HEK293 (cell line): ENCODE measurements at regions not wholly inside any gene's neighbourhood (a gene's known extent, or its start where the extent isn't known, plus 50 kb on each side); places are given as distances from the start of the nearest gene placed in this dataset.

ENCODE experiments used
- CTCF ChIA-PET: fragments of 350-600 bp; formaldehyde crosslinking; extraction: SDS; loops from one replicate; lab custom pipeline; 2021; ENCODE audit warnings: antibody characterized with exemption; lab: Yijun Ruan, JAX
- POLR2A ChIA-PET: fragments of 300-600 bp; formaldehyde crosslinking; extraction: SDS; loops from one replicate; lab custom pipeline; 2020; ENCODE audit warnings: antibody characterized with exemption, inconsistent platforms; lab: Yijun Ruan, JAX
- H3K27ac ChIP-seq: fragments of 200-500 bp; sonication (Bioruptor generic); 2 replicates; pipeline ENCODE4 v1.5.1; 2014; ENCODE audit warnings: low read depth, low read length, control low read depth, inconsistent platforms; ENCODE audit errors: extremely low read depth
- H3K36me3 ChIP-seq, 2 experiments: fragments of 200-500 bp in 1 of 2; sonication (Bioruptor generic) in 1 of 2; 1 replicate in 1 of 2; 2 replicates in 1 of 2; pipeline ENCODE4 v1.5.1; 2014 to 2017; ENCODE audit warnings: inconsistent platforms in 2 of 2, low read length in 2 of 2; ENCODE audit not compliant: control insufficient read depth in 2 of 2, insufficient read depth in 1 of 2
- H3K4me1 ChIP-seq: fragments of 200-500 bp; sonication (Bioruptor generic); 2 replicates; pipeline ENCODE4 v1.5.1; 2014; ENCODE audit warnings: mild to moderate bottlenecking, low read length, inconsistent platforms; ENCODE audit not compliant: control insufficient read depth, insufficient read depth
- H3K4me3 ChIP-seq: 2 replicates; pipeline ENCODE4 v1.5.1; 2011; ENCODE audit warnings: low read depth, mild to moderate bottlenecking, control low read depth, low read length, moderate library complexity
- H3K9me3 ChIP-seq: fragments of 200-500 bp; sonication (Bioruptor generic); 2 replicates; pipeline ENCODE4 v1.5.1; 2014; ENCODE audit warnings: low read depth, low read length, inconsistent platforms; ENCODE audit not compliant: control insufficient read depth, insufficient read depth
- BCL6B ChIP-seq: fragments of 450-650 bp; formaldehyde crosslinking; IDR thresholded peaks from 2 replicates; pipeline ENCODE4 v1.5.1; 2017; ENCODE audit warnings: missing biosample characterization, missing genetic modification characterization
- GLI2 ChIP-seq: fragments of 450-650 bp; formaldehyde crosslinking; IDR thresholded peaks from 2 replicates; pipeline ENCODE4; 2017; ENCODE audit warnings: missing biosample characterization, missing genetic modification characterization, low read depth, borderline replicate concordance
- HOXA7 ChIP-seq: sonication (generic); formaldehyde crosslinking; IDR thresholded peaks from 2 replicates; pipeline ENCODE4 v1.8.1; 2022; ENCODE audit warnings: missing genetic modification reagents, borderline replicate concordance
- IKZF3 ChIP-seq: fragments of 450-650 bp; IDR thresholded peaks from 2 replicates; pipeline ENCODE4 v1.5.0; 2018; ENCODE audit warnings: missing biosample characterization, mild to moderate bottlenecking, missing genetic modification characterization, moderate library complexity
- INSM2 ChIP-seq: fragments of 450-650 bp; formaldehyde crosslinking; IDR thresholded peaks from 2 replicates; pipeline ENCODE4 v1.5.1; 2016; ENCODE audit warnings: missing biosample characterization, missing genetic modification characterization
- KLF7 ChIP-seq: fragments of 450-650 bp; formaldehyde crosslinking; IDR thresholded peaks from 2 replicates; pipeline ENCODE4 v1.5.1; 2016; ENCODE audit warnings: missing biosample characterization, missing genetic modification characterization, borderline replicate concordance
- SCRT1 ChIP-seq: fragments of 450-650 bp; formaldehyde crosslinking; IDR thresholded peaks from 2 replicates; pipeline ENCODE4 v1.5.1; 2016; ENCODE audit warnings: missing biosample characterization, missing genetic modification characterization, borderline replicate concordance
- ZNF112 ChIP-seq: fragments of 450-650 bp; formaldehyde crosslinking; IDR thresholded peaks from 2 replicates; pipeline ENCODE4 v1.5.0; 2017; ENCODE audit warnings: missing biosample characterization, missing genetic modification characterization
- ZNF239 ChIP-seq: fragments of 450-650 bp; formaldehyde crosslinking; IDR thresholded peaks from 2 replicates; pipeline ENCODE4 v1.5.1; 2016; ENCODE audit warnings: missing biosample characterization, missing genetic modification characterization
- ZNF266 ChIP-seq: fragments of 450-650 bp; formaldehyde crosslinking; IDR thresholded peaks from 2 replicates; pipeline ENCODE4 v1.5.1; 2016; ENCODE audit warnings: missing biosample characterization, missing genetic modification characterization, low read depth
- ZNF311 ChIP-seq: fragments of 450-650 bp; formaldehyde crosslinking; IDR thresholded peaks from 2 replicates; pipeline ENCODE4 v1.5.1; 2017; ENCODE audit warnings: missing biosample characterization, missing genetic modification characterization, borderline replicate concordance
- ZNF426 ChIP-seq: fragments of 450-650 bp; formaldehyde crosslinking; IDR thresholded peaks from 2 replicates; pipeline ENCODE4 v1.5.1; 2017; ENCODE audit warnings: missing biosample characterization, missing genetic modification characterization, mild to moderate bottlenecking, inconsistent platforms, moderate library complexity
- ZNF473 ChIP-seq: fragments of 450-650 bp; formaldehyde crosslinking; IDR thresholded peaks from 2 replicates; pipeline ENCODE4 v1.5.1; 2017; ENCODE audit warnings: missing biosample characterization, missing genetic modification characterization
- ZNF529 ChIP-seq: fragments of 450-650 bp; formaldehyde crosslinking; IDR thresholded peaks from 2 replicates; pipeline ENCODE4 v1.5.1; 2017; ENCODE audit warnings: missing genetic modification characterization, missing biosample characterization; ENCODE audit not compliant: insufficient replicate concordance
- ZNF530 ChIP-seq: fragments of 450-650 bp; formaldehyde crosslinking; IDR thresholded peaks from 2 replicates; pipeline ENCODE4 v1.5.1; 2016; ENCODE audit warnings: low read depth, missing biosample characterization, missing genetic modification characterization
- ZNF558 ChIP-seq: fragments of 450-650 bp; formaldehyde crosslinking; IDR thresholded peaks from 2 replicates; pipeline ENCODE4 v1.5.1; 2016; ENCODE audit warnings: missing biosample characterization, missing genetic modification characterization
- ZNF791 ChIP-seq: fragments of 450-650 bp; formaldehyde crosslinking; IDR thresholded peaks from 2 replicates; pipeline ENCODE4 v1.5.1; 2016; ENCODE audit warnings: missing biosample characterization, missing genetic modification characterization
- ZNF843 ChIP-seq: fragments of 450-650 bp; formaldehyde crosslinking; IDR thresholded peaks from 2 replicates; pipeline ENCODE4 v1.5.1; 2016; ENCODE audit warnings: missing biosample characterization, missing genetic modification characterization
- ZSCAN23 ChIP-seq: fragments of 450-650 bp; formaldehyde crosslinking; IDR thresholded peaks from 2 replicates; pipeline ENCODE4 v1.5.1; 2016; ENCODE audit warnings: missing biosample characterization, missing genetic modification characterization
- ZSCAN30 ChIP-seq: fragments of 450-650 bp; IDR thresholded peaks from 2 replicates; pipeline ENCODE4 v1.5.1; 2018; ENCODE audit warnings: missing biosample characterization, mild to moderate bottlenecking, missing genetic modification characterization, moderate library complexity
- TF ChIP-seq, protein P1 (sequence below): fragments of 450-650 bp; formaldehyde crosslinking; IDR thresholded peaks from 2 replicates; pipeline ENCODE4 v1.5.1; 2016; ENCODE audit warnings: missing biosample characterization, missing genetic modification characterization
- TF ChIP-seq, protein P2 (sequence below): fragments of 450-650 bp; formaldehyde crosslinking; IDR thresholded peaks from 2 replicates; pipeline ENCODE4 v1.5.1; 2017; ENCODE audit warnings: missing biosample characterization, missing genetic modification characterization
- TF ChIP-seq, protein P3 (sequence below): fragments of 450-650 bp; formaldehyde crosslinking; IDR thresholded peaks from 2 replicates; pipeline ENCODE4 v1.5.1; 2016; ENCODE audit warnings: missing biosample characterization, missing genetic modification characterization
- TF ChIP-seq, protein P4 (sequence below): fragments of 450-650 bp; formaldehyde crosslinking; IDR thresholded peaks from 2 replicates; pipeline ENCODE4 v1.5.1; 2017; ENCODE audit warnings: missing biosample characterization, missing genetic modification characterization

DNA sequence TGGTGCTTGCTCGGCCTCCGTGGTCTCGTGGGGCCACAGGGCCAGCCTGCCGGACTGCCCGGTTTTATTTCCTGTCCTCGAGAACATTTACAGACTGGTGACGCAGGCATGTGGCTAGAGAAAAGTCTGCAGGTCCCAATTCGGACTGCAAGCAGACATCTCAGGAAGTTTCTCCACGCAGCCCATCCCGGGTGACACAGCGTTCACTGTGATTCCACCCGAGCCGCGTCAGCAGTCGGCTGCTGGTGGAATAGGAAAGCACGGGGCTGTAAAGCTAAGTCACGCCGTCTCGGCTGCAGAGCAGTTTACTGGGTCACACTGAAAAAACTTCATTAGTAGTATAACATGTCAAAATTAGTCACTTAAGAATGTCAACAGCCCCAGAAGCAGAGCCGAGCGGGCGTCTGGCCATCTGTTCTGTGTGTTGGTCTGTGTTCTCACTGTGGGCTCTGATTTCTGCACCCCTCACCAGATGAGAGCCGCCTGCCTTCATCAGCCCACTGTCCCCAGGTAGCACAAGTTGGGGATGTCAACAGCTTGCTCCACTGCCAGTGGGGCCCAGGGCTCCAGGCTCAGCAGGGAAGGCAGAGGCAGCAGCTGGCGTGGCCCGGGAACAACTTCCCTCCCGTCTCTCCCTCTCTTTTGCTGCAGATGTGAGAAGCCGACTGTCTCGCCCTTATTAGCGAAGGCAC is 363.7 kb downstream of the IRX2 start:
- no peaks in the 10 kb centered on the region for H3K4me1 ChIP-seq
- H3K4me3 ChIP-seq: no peak overlapping the region
- TF ChIP-seq ZSCAN23: no peak
- no peak for TF ChIP-seq ZNF112 (tag by site-specific recombination)
- TF ChIP-seq ZNF239 (tag by site-specific recombination): no peak
- no peak for TF ChIP-seq ZNF473 (tag by site-specific recombination)
- no peak for TF ChIP-seq GLI2 (tag by site-specific recombination)
- TF ChIP-seq ZNF843 (tag by site-specific recombination): no peak
- no peak for TF ChIP-seq ZNF530
- no peak for TF ChIP-seq ZNF426 (tag by site-specific recombination)
- TF ChIP-seq ZNF529 (tag by site-specific recombination): no peak
- TF ChIP-seq, protein P1, sequence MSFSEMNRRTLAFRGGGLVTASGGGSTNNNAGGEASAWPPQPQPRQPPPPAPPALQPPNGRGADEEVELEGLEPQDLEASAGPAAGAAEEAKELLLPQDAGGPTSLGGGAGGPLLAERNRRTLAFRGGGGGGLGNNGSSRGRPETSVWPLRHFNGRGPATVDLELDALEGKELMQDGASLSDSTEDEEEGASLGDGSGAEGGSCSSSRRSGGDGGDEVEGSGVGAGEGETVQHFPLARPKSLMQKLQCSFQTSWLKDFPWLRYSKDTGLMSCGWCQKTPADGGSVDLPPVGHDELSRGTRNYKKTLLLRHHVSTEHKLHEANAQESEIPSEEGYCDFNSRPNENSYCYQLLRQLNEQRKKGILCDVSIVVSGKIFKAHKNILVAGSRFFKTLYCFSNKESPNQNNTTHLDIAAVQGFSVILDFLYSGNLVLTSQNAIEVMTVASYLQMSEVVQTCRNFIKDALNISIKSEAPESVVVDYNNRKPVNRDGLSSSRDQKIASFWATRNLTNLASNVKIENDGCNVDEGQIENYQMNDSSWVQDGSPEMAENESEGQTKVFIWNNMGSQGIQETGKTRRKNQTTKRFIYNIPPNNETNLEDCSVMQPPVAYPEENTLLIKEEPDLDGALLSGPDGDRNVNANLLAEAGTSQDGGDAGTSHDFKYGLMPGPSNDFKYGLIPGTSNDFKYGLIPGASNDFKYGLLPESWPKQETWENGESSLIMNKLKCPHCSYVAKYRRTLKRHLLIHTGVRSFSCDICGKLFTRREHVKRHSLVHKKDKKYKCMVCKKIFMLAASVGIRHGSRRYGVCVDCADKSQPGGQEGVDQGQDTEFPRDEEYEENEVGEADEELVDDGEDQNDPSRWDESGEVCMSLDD (tag by site-specific recombination): no peak
- TF ChIP-seq ZNF266 (tag by site-specific recombination): no peak
- TF ChIP-seq HOXA7 (CRISPR knock-in tag): no peak
- TF ChIP-seq SCRT1: no peak
- TF ChIP-seq, protein P2, sequence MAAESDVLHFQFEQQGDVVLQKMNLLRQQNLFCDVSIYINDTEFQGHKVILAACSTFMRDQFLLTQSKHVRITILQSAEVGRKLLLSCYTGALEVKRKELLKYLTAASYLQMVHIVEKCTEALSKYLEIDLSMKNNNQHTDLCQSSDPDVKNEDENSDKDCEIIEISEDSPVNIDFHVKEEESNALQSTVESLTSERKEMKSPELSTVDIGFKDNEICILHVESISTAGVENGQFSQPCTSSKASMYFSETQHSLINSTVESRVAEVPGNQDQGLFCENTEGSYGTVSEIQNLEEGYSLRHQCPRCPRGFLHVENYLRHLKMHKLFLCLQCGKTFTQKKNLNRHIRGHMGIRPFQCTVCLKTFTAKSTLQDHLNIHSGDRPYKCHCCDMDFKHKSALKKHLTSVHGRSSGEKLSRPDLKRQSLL (tag by site-specific recombination): no peak
- TF ChIP-seq, protein P3, sequence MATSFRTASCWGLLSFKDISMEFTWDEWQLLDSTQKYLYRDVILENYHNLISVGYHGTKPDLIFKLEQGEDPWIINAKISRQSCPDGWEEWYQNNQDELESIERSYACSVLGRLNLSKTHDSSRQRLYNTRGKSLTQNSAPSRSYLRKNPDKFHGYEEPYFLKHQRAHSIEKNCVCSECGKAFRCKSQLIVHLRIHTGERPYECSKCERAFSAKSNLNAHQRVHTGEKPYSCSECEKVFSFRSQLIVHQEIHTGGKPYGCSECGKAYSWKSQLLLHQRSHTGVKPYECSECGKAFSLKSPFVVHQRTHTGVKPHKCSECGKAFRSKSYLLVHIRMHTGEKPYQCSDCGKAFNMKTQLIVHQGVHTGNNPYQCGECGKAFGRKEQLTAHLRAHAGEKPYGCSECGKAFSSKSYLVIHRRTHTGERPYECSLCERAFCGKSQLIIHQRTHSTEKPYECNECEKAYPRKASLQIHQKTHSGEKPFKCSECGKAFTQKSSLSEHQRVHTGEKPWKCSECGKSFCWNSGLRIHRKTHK (tag by site-specific recombination): no peak
- TF ChIP-seq KLF7: no peak
- no peak for TF ChIP-seq ZNF791 (tag by site-specific recombination)
- POLR2A ChIA-PET: no interaction called here
- CTCF ChIA-PET: no interaction called here
- no peaks in the 10 kb centered on the region for H3K36me3 ChIP-seq
- no peaks in the 10 kb centered on the region for H3K9me3 ChIP-seq
- no peak overlapping the region for H3K27ac ChIP-seq

DNA sequence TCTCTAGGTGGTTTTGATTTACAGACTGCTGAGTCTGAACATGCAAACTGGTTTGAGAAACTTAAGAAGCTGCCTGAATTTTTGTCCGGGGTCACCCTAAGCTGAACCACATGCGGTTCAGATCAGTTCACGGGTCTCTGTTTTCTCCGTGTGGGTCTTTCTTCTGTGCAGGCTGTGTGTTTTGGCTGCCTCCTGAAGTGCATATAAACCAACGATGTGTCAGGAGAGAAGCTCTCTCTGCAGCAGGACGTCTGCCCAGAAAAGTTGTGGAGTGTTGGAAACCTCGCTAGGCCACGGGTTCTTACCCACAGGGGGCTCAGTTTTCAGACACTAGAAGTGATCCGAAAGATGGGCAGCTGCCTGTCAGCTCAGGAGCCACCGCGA is 364.2 kb downstream of the IRX2 start:
- no peaks in the 10 kb centered on the region for H3K36me3 ChIP-seq
- TF ChIP-seq INSM2 (tag by site-specific recombination) (no peak), ZNF311 (no peak), IKZF3 (tag by site-specific recombination) (no peak), ZSCAN30 (tag by site-specific recombination) (no peak), BCL6B (tag by site-specific recombination) (no peak), ZNF558 (tag by site-specific recombination) (no peak)
- TF ChIP-seq, protein P4, sequence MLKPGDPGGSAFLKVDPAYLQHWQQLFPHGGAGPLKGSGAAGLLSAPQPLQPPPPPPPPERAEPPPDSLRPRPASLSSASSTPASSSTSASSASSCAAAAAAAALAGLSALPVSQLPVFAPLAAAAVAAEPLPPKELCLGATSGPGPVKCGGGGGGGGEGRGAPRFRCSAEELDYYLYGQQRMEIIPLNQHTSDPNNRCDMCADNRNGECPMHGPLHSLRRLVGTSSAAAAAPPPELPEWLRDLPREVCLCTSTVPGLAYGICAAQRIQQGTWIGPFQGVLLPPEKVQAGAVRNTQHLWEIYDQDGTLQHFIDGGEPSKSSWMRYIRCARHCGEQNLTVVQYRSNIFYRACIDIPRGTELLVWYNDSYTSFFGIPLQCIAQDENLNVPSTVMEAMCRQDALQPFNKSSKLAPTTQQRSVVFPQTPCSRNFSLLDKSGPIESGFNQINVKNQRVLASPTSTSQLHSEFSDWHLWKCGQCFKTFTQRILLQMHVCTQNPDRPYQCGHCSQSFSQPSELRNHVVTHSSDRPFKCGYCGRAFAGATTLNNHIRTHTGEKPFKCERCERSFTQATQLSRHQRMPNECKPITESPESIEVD (tag by site-specific recombination): no peak
- TF ChIP-seq, all 188 proteins: peak for 0
- no peaks in the 10 kb centered on the region for H3K9me3 ChIP-seq
- no peak overlapping the region for H3K4me3 ChIP-seq
- no peak overlapping the region for H3K27ac ChIP-seq
- POLR2A ChIA-PET: no interaction called here
- CTCF ChIA-PET: no interaction called here
- no peaks in the 10 kb centered on the region for H3K4me1 ChIP-seq
